ENCODE measurements at regions not wholly inside any gene's neighbourhood (a gene's known extent, or its start where the extent isn't known, plus 50 kb on each side); places are given as distances from the start of the nearest gene placed in this dataset.
A peak's percentile ranks its signal among the peaks of the same experiment; 100 is the strongest.

- H3K4me1 ChIP-seq, result peaks cover 66% of the 10 kb centered on the region
- H3K27me3 ChIP-seq (ENCODE audit: low read depth), result no peaks in the 10 kb centered on the region
- no peaks in the 10 kb centered on the region for H3K36me3 ChIP-seq
- intact Hi-C loops (cut with DNase I), result no loop called here
- H3K27ac ChIP-seq, result no peak overlapping the region
- ATAC-seq, result no peak
- no peaks in the 10 kb centered on the region for H3K9me3 ChIP-seq
- no peak for DNase-seq
- no peak for TF ChIP-seq CTCF (IDR thresholded peaks at IDR 0.05)
- no peak overlapping the region for H3K4me3 ChIP-seq
These were observed 188.6 kb upstream of the DMRT1 start for GRCh38 chr9:652914-653313.

GRCh38 chr9:653421-653820 is 188.1 kb upstream of the DMRT1 start:
- H3K4me3 ChIP-seq, result no peak overlapping the region
- no peaks in the 10 kb centered on the region for H3K27me3 ChIP-seq (ENCODE audit: low read depth)
- H3K4me1 ChIP-seq, result peaks cover 70% of the 10 kb centered on the region
- no peaks in the 10 kb centered on the region for H3K36me3 ChIP-seq
- DNase-seq, result no peak
- intact Hi-C loops (cut with DNase I), result no loop called here
- H3K9me3 ChIP-seq, result no peaks in the 10 kb centered on the region
- no peak overlapping the region for H3K27ac ChIP-seq
- no peak for TF ChIP-seq CTCF (IDR thresholded peaks at IDR 0.05)
- no peak for ATAC-seq

DNA sequence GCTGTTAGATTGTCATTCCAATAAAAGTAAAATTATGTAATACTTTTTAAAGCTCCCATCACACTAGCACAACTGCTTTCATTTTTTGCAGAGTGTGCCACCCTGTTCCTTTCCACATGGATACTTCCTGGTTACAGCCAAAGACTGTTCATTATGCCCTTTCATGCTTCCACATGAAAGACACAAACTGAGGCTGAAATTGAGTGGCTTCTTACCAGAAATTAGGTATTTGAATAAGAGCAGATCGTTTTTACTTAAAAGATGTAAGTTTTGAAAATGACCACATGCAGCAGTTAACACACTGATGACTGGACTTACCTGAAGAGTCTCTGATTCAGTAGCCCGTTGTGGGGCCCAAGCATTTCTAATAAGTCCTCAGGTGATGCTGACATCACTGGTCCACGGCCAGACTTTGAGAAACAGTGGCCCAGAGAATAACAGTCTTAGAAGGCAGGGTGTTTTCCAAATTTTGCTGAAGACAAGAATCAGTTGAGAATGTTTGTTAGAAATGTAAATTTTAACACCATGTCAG is 187.6 kb upstream of the DMRT1 start:
- intact Hi-C loops (cut with DNase I), result no loop called here
- no peak for DNase-seq
- H3K27me3 ChIP-seq (ENCODE audit: low read depth), result no peaks in the 10 kb centered on the region
- H3K36me3 ChIP-seq, result no peaks in the 10 kb centered on the region
- no peak overlapping the region for H3K27ac ChIP-seq
- no peaks in the 10 kb centered on the region for H3K9me3 ChIP-seq
- no peak for ATAC-seq
- peaks cover 69% of the 10 kb centered on the region for H3K4me1 ChIP-seq
- no peak overlapping the region for H3K4me3 ChIP-seq
- TF ChIP-seq CTCF (IDR thresholded peaks at IDR 0.05), result no peak

- Histone ChIP-seq H3K27me3 (ENCODE audit: low read depth) (no peaks in the 10 kb centered on the region), H3K36me3 (no peaks in the 10 kb centered on the region), H3K4me1 (peaks cover 49% of the 10 kb centered on the region), H3K4me3 (no peak overlapping the region), H3K9me3 (no peaks in the 10 kb centered on the region), H3K27ac (peak overlapping the region; percentile 37)
- ATAC-seq, result peak; percentile 56 to 59
- no peak for TF ChIP-seq CTCF (IDR thresholded peaks at IDR 0.05)
- peak; percentile 64 for DNase-seq
- intact Hi-C loops (cut with DNase I), result no loop called here
These were observed 185.6 kb upstream of the DMRT1 start for GRCh38 chr9:655875-656274.

DNA sequence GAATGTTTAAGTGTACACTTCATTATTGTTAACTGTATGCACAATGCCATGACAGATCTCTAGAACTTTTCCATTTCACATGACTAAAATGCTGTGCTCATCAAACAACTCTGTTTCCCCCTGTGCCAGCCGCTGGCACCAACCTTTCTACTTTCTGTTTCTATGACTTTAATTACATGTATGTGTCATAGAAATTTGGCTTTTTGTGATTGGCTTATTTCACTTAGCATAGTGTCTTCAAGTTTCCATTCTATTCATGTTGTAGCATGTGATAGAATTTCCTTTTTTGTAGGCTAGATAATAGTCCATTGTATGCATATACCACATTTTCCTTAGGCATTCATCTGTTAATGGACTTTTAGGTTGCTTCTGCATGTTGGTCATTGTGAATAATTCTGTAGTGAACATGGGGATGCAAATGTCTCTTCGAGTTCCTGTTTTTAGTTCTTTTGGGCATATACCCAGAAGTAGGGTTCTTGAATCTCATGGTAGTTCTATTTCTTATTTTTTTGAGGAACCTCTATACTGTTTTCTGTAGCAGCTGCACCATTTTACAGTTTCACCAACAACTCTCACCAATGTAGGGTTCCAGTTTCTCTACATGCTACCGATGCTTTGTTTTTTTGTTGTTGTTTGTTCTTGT is 184.4 kb upstream of the DMRT1 start:
- ATAC-seq, result no peak
- no peak for TF ChIP-seq CTCF (IDR thresholded peaks at IDR 0.05)
- H3K27ac ChIP-seq, result peak overlapping the region; percentile 13
- H3K36me3 ChIP-seq, result no peaks in the 10 kb centered on the region
- intact Hi-C loops (cut with DNase I), result no loop called here
- no peaks in the 10 kb centered on the region for H3K9me3 ChIP-seq
- H3K4me1 ChIP-seq, result peaks cover 49% of the 10 kb centered on the region
- DNase-seq, result no peak
- H3K27me3 ChIP-seq (ENCODE audit: low read depth), result no peaks in the 10 kb centered on the region
- no peak overlapping the region for H3K4me3 ChIP-seq

Measured in lower lobe of right lung (tissue), 2 donors.